NB4 (cell line): ENCODE measurements at regions not wholly inside any gene's neighbourhood (a gene's known extent, or its start where the extent isn't known, plus 50 kb on each side); places are given as distances from the start of the nearest gene placed in this dataset.

Experiments
- CTCF ChIP-seq: IDR thresholded peaks from one replicate; pipeline ENCODE4 v1.5.1; 2012; ENCODE audit warnings: low read depth, low read length
- MYC ChIP-seq: IDR thresholded peaks from 2 replicates; pipeline ENCODE4 v1.6.1; 2011; ENCODE audit warnings: low read depth, low read length
- POLR2A ChIP-seq: IDR thresholded peaks from 2 replicates; pipeline ENCODE4 v1.6.1; 2011; ENCODE audit warnings: mild to moderate bottlenecking; ENCODE audit not compliant: insufficient read length; ENCODE audit errors: extremely low read depth

- TF ChIP-seq CTCF = no peak
- TF ChIP-seq POLR2A = no peak
- no peak for TF ChIP-seq MYC
Measured at GRCh38 chr14:56488306-56488705, 91.3 kb upstream of the TMEM260 start.
